Activated CD8-positive, alpha-beta memory T cell treated with anti-CD3 and anti-CD28 coated beads, Interleukin-2, amount 50 U/mL, for 1 hour (primary cell): ENCODE measurements at regions not wholly inside any gene's neighbourhood (a gene's known extent, or its start where the extent isn't known, plus 50 kb on each side); places are given as distances from the start of the nearest gene placed in this dataset.
"Not testable (repeated sequence)": the region's sequence is repeated elsewhere in the genome, so short reads cannot be mapped to it uniquely, and the experiment has no call there.

Experiments used
- DNase-seq: peaks from one replicate; pipeline ENCODE4 v3.0.0-alpha.2; 2020; ENCODE audit errors: extremely low read depth

DNA sequence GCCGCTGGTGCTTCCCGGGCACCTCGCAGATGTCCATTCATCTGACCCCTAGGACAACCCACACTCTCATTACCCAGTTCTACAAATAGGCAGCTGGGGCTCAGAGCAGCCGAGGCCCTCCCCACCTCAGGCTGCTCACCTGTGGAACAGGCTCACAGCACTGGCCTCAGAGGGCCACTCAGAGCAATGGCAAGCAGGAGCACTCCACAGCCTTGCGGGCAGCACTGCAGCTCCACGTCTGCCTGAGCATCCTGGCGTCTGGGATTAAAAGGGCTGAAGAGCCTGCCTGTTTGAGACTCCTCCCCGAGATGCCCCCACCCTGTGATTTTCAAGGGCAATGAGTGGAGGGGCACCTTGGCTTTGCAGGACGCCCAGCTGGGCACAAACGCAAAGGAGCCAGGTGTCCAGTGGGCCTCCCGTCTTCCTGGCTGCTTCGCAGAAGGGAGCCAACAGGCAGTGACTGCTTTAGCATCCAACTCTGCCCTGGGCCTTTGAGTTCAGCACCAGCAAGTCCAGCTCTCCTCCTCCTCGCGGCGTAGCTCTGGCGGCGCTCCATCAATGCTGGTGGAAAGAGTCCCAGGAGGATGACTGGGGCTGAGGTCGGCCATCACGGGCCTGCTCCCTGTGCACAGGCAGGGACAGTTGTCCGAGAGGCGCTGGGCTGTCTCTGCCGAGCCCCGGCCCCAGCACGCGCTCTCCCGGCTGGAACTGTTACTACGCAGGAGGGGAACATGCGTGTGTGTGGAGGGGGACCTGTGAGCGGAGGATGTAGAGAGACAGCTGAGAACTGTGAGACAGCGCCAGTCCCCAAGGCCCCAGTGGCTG, 297.2 kb downstream of the NDUFA10 start:
- no peak for DNase-seq

- DNase-seq = no peak
Measured at GRCh38 chr2:239727182-239727775, 297.9 kb downstream of the NDUFA10 start.

DNA sequence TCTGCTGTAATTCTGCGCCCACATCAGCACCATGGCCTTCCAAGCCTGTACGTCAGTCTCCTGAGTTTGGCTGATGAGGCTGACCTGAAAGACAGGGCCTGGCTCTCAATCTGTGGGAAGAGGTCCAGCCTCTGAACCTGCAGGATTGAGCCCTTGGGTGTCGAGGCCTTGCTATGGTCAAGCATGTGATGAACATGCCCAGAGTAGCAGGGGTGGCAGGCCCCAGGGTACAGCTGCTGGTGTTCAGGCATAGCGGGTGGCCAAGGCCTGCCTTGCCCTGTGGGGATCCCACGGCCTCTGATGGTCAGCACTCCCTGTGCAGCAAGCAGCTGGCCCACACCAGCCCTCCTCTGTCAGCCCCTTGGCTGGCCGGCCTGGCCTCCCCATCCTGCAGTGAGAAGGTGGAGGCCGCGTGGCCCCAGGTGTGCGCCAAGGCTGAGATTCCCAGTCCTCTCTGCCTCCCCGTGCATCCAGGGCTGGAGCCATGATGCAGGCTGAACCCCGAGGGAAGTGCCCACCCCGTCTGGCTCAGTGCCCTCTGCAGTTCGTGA, 298.4 kb downstream of the NDUFA10 start:
- DNase-seq = no peak

DNA sequence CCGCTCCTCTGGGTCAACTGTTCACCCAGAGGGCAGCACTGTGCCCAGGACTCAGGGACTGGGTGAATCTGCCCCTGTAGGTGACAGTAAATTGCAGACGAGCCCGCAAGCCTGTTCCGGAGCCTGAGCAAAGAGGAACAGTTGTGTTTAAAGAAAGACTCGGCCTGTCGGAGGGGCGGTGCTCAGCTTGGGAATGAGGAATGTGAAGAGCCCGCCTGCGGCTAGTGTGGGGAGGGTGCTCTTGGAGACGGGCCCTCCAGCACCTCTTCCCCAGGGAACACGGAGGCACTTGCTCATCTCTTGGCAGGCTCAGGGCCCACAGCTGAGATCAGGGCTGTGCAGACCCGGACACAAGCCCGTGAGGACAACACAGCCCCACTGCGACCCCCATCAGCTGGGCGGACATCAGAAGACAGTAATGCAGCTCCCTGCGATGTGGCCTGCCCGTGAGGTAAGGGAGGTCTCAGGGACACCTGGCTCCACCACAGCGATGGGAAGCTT, 299.0 kb downstream of the NDUFA10 start:
- no peak for DNase-seq

DNA sequence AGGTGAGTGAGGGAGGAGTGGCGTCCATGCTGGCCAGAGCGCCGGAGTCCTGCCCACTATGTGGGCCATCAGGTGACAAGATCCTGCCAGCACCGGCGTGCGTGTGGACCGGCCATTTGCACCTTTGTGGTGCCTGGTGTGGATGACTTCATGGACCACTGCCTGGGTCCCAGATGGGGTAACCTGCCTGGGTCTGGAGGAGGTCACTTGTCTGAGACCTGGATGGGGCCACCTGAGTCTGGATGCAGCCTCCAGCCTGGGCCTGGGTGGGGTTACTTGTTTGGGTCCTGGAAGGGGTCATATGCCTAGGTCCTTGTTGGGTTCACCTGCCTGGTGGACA, 299.6 kb downstream of the NDUFA10 start:
- no peak for DNase-seq

DNA sequence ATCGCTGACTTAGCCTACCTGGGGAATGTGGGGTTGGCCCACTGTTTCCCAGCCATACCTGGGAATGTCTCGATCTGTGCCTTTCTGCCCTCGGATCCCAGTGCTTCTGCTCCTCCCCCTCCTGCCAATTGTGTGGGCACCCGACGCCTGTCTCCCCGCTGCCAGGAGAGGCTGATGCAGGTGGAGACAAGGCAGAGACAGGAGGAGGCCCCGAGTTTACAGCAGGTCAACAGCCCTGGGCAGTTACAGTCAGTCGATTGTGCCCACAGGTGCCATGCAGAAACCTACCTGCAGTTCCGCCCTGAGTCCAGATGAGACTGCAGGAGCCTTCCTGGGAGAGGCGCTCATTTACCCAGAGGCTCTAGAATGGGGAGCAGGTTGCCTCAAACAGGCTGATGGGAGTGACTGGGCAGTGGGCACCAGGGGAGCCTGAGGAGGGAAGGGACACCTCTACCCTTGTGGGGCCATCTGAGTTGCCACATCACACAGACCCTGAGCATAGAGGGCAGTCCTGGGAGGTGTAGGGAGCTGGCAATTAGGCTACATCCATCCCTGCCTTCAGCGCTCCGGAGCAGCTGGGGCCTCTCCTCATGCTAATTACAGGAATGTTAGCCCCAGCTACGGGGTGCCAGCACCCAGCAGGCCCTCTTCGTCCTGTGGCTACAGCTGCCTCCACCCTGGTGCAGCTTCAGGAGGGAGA, 300.1 kb downstream of the NDUFA10 start:
- DNase-seq = no peak

- DNase-seq = no peak
Measured at GRCh38 chr2:239724194-239724849, 300.8 kb downstream of the NDUFA10 start.

DNA sequence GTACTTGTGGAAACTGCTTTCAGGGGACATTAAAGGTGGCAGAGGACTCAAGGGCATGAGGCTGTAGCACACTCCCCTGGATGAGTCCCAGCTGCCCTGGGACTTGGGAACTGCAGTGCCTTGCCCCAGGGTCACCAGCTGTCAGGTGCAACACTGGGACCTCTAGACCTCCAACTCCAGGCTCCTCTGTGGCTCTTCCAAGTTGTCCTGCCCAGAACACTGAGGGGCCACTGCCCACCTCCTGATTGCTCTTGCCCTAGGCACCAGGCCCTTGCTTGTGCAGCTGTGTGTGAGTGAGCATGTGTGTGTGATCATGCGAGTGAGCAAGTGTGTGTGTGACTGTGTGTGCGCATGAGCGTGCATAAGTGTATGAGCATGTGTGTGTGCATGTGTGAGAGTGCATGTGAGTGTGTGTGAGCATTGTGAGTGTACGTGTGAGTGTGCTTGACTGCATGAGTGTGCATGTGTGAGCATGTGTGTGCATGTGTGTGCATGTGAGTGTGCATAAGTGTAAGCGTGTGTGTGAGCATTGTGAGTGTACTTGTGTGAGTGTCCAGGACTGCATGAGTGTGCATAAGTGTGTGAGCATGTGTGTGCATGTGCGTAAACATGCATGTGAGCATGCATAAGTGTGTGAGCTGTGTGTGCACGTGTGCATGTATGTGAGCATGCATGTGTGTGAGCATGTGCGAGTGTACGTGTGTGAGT, 301.5 kb downstream of the NDUFA10 start:
- no peak for DNase-seq

- no peak for DNase-seq
Measured at GRCh38 chr2:239722760-239723470, 302.2 kb downstream of the NDUFA10 start.

GRCh38 chr2:239721991-239722759, 303.0 kb downstream of the NDUFA10 start:
- DNase-seq = no peak

GRCh38 chr2:239721531-239721930, 303.6 kb downstream of the NDUFA10 start:
- no peak for DNase-seq

GRCh38 chr2:239720361-239721360, 304.5 kb downstream of the NDUFA10 start:
- no peak for DNase-seq

GRCh38 chr2:239719791-239720360, 305.3 kb downstream of the NDUFA10 start:
- DNase-seq = no peak

DNA sequence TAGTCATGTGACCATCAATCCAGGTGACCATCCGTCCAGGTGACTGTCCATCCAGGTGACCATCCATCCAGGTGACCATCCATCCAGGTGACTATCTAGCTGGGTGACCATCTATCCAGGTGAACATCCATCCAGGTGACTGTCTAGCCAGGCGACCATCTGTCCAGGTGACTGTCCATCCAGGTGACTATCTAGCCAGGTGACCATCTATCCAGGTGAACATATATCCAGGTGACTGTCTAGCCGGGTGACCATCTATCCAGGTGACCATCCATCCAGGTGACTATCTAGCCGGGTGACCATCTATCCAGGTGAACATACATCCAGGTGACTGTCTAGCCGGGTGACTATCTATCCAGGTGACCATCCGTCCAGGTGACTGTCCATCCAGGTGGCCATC, 306.2 kb downstream of the NDUFA10 start:
- DNase-seq = not testable (repeated sequence)

- DNase-seq = no peak
Measured at GRCh38 chr2:239717706-239718105, 307.4 kb downstream of the NDUFA10 start.

- no peak for DNase-seq
Measured at GRCh38 chr2:239717319-239717675, 307.8 kb downstream of the NDUFA10 start.

- no peak for DNase-seq
Measured at GRCh38 chr2:239716536-239717318, 308.4 kb downstream of the NDUFA10 start.

- no peak for DNase-seq
Measured at GRCh38 chr2:239716009-239716408, 309.1 kb downstream of the NDUFA10 start.
